Activated naive CD8-positive, alpha-beta T cell treated with anti-CD3 and anti-CD28 coated beads, Interleukin-2, amount 50 U/mL, for 24 hours (primary cell): ENCODE measurements at regions not wholly inside any gene's neighbourhood (a gene's known extent, or its start where the extent isn't known, plus 50 kb on each side); places are given as distances from the start of the nearest gene placed in this dataset.

ENCODE experiments used
- ATAC-seq: fragments of 150-1000 bp; cut with Tn5 transposase; one replicate; pipeline ENCODE4 v1.10.0; 2021
- DNase-seq: peaks from one replicate; pipeline ENCODE4 v3.0.0; 2021
- H3K27ac Mint-ChIP-seq: one replicate; pipeline ENCODE4 v1.8.0; 2021; ENCODE audit warnings: mild to moderate bottlenecking, mixed read lengths
- H3K27me3 Mint-ChIP-seq: one replicate; pipeline ENCODE4 v1.8.0; 2021; ENCODE audit warnings: mixed read lengths
- H3K36me3 Mint-ChIP-seq: one replicate; pipeline ENCODE4 v1.8.0; 2021; ENCODE audit warnings: low read depth, mixed read lengths
- H3K4me1 Mint-ChIP-seq: one replicate; pipeline ENCODE4 v1.8.0; 2021; ENCODE audit warnings: mixed read lengths
- H3K4me3 Mint-ChIP-seq: one replicate; pipeline ENCODE4 v1.8.0; 2021; ENCODE audit warnings: mild to moderate bottlenecking, moderate library complexity, mixed read lengths
- H3K9me3 Mint-ChIP-seq: one replicate; pipeline ENCODE4 v1.8.0; 2021; ENCODE audit warnings: mixed read lengths

DNA sequence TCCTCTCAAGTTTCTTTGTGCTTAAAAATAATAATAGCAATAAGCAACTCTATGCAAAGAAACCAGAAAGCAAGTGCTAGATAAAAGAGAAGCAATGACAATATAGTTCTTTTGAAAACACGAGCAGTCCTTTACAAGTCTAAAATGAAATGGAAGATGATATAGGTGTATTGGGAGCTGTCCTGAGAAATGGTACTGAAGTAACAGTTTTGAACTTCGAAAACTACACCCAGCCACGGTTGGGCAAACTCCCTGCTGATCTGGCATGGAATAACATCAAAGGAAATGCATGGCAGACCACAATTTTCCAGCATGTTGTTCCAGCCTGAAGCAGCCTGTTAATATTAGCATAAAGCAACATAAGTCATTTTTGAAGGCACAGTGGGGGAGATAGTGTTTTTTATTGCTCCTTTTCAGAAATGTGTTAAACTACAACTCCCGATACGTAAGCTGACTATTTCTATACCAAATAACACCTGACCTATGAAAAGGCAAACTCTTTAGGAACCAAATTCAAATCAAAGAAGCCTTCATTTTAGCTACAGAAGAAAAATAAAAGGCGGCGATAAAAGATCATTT is 596.1 kb upstream of the KLHL29 start:
- Mint-ChIP-seq H3K36me3 (no peaks in the 10 kb centered on the region), H3K4me1 (no peaks in the 10 kb centered on the region), H3K4me3 (no peak overlapping the region), H3K27ac (no peak overlapping the region), H3K9me3 (peaks cover 4% of the 10 kb centered on the region), H3K27me3 (no peaks in the 10 kb centered on the region)
- ATAC-seq = no peak
- DNase-seq = no peak

DNA sequence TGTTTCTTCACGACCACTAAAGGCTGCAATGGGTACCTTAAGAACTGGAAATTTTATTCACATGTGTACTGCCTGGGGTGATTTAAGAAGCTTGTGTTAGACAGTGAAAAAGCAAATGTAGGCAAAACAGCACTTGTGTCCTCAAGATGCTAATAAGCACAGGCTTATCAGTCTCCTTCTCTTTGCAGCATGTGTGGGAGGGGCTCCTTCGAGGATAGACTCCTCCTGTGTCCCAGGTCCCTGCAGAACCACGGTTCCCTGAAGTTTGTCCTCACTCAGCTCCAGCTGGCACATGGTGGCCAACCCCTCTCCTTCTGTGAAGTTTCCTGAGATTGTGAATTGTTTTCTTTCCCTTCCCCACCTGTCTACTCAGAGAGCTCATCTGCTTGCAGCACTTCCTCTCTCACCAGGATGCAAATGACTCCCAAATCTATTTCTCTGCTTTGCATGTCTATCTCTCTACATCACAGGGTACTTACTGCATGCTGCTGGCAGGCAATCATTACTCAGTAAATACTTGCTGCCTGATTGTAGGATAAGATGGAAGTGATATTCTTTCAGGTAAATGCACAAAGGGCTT is 589.6 kb upstream of the KLHL29 start:
- Mint-ChIP-seq H3K9me3 (peaks cover 1% of the 10 kb centered on the region), H3K4me3 (no peak overlapping the region), H3K36me3 (no peaks in the 10 kb centered on the region), H3K4me1 (no peaks in the 10 kb centered on the region), H3K27me3 (no peaks in the 10 kb centered on the region), H3K27ac (no peak overlapping the region)
- ATAC-seq = no peak
- DNase-seq = no peak

DNA sequence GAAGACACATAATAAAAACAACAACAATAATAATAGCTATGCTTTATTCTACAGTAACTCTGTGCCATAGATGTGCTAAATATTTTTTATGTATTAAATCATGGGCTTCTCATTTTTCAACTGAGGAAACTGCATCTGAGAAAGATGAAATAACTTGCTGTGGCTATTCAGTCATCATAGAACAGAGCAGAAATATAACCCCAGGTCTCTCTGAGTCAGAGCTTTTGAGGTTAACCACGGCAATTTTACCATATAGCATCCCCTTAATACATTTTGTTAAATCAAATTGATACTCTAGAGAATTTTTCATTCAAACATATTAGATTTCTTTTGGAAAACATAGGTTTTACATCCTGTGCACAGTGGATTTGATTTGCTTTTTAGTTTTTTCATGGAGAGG is 586.6 kb upstream of the KLHL29 start:
- H3K4me1 Mint-ChIP-seq = no peaks in the 10 kb centered on the region
- H3K4me3 Mint-ChIP-seq = no peak overlapping the region
- DNase-seq = no peak
- no peak overlapping the region for H3K27ac Mint-ChIP-seq
- no peaks in the 10 kb centered on the region for H3K27me3 Mint-ChIP-seq
- ATAC-seq = no peak
- no peaks in the 10 kb centered on the region for H3K36me3 Mint-ChIP-seq
- peaks cover under 1% of the 10 kb centered on the region for H3K9me3 Mint-ChIP-seq

DNA sequence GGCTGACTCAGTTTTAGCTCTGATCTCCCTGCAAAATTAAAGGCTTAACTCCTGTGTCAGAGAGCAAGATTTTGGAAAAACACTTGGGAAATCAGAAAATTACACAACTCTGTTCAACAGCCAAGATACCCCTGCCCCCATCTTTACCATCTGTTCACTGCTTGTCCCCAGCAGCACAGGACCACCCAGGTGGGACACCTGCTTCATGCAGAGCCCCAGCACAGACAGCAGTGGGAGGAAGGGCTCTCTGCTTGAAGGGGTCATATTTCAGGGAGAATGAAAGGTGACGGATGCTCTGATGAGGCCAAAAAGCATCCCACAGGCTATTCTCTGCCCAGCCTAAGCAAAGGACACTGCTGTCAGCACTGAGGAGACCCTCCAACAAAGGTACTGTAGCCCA is 584.6 kb upstream of the KLHL29 start:
- DNase-seq (no peak), ATAC-seq (no peak)
- peaks cover 13% of the 10 kb centered on the region for H3K9me3 Mint-ChIP-seq
- H3K4me1 Mint-ChIP-seq = no peaks in the 10 kb centered on the region
- H3K4me3 Mint-ChIP-seq = no peak overlapping the region
- H3K36me3 Mint-ChIP-seq = no peaks in the 10 kb centered on the region
- H3K27me3 Mint-ChIP-seq = no peaks in the 10 kb centered on the region
- no peak overlapping the region for H3K27ac Mint-ChIP-seq

DNA sequence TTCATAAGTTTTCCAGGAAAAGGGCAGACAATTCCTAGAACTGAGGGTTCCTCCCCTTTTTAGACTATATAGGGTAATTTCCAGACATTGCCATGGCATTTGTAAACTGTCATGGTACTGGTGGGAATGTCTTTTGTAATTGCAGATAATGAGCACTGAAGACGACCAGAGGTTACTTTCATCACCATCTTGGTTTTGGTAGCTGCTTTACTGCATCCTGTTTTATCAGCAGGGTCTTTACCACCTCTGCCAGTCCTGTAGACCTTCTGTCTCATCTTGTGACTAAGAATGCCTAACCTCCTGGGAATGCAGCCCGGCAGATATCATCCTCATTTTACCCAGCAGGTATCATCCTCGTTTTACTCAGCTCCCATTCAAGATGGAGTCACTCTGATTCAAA is 583.9 kb upstream of the KLHL29 start:
- no peaks in the 10 kb centered on the region for H3K4me1 Mint-ChIP-seq
- ATAC-seq = no peak

DNA sequence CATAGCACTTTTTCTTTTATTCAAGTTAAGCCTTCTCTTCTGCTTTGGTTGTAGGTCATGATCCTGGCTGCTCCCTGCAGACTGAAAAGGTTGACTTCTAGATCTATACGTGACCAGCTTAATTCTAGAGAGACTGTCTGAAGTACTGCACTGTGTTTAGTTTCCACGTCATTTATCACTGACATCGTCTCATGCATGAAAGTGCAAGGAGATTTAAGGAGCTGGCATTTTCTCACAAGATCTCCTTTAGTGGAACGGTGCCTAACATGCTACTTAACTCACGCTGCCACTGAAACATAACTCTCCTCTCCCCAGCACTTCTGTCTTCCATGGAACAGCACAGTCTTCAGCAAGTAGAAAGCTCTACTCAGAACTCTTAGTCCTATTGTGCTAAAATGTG is 583.0 kb upstream of the KLHL29 start:
- Mint-ChIP-seq H3K27me3 (no peaks in the 10 kb centered on the region), H3K4me3 (no peak overlapping the region), H3K36me3 (no peaks in the 10 kb centered on the region), H3K9me3 (peaks cover 23% of the 10 kb centered on the region), H3K4me1 (no peaks in the 10 kb centered on the region), H3K27ac (no peak overlapping the region)
- DNase-seq = no peak
- ATAC-seq = no peak

More for the DNA sequence above, 583.9 kb upstream of the KLHL29 start:
- Mint-ChIP-seq H3K27me3 (no peaks in the 10 kb centered on the region), H3K27ac (no peak overlapping the region), H3K9me3 (peaks cover 16% of the 10 kb centered on the region), H3K4me3 (no peak overlapping the region), H3K36me3 (no peaks in the 10 kb centered on the region)
- no peak for DNase-seq

DNA sequence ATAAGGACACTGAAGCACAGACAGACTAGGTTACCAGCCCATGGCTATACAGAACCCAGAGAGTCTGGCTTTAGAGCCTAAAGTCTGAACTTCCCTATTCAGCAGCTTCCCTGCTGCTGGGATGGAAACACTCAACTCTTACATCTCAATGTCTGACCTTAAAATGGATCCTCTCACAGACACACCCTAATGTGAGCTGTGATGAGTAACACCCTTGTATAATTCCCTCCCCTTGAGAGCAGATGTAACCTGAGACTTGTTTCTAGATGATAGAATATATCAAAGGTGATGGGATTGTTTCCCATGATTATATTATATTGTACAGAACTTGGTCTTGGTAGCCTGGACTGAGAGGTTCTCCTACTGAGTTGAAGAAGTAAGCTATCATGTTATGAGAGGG is 577.1 kb upstream of the KLHL29 start:
- Mint-ChIP-seq H3K4me3 (no peak overlapping the region), H3K27me3 (no peaks in the 10 kb centered on the region), H3K9me3 (peaks cover 28% of the 10 kb centered on the region), H3K27ac (no peak overlapping the region), H3K36me3 (no peaks in the 10 kb centered on the region), H3K4me1 (no peaks in the 10 kb centered on the region)
- DNase-seq (no peak), ATAC-seq (no peak)

DNA sequence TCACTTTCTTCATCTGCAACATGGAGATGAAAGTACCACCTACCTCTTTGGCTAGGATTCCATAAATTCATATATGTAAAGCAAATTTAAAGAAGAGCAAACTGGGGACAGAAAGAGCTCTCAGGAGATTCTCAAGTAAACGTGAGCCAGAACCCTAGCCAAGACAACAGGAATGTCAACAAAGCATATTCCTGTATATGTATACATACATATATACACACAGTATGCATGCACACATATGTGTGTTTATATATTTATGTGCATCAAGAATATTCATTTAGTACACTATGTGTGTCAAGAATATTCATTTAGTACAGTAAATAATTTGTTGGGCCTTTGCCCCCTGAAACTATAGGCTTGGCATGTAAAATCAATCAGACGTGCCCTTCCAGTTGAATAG is 574.4 kb upstream of the KLHL29 start:
- ATAC-seq = no peak
- no peak overlapping the region for H3K27ac Mint-ChIP-seq
- H3K4me1 Mint-ChIP-seq = no peaks in the 10 kb centered on the region
- H3K4me3 Mint-ChIP-seq = no peak overlapping the region
- H3K36me3 Mint-ChIP-seq = no peaks in the 10 kb centered on the region
- H3K27me3 Mint-ChIP-seq = no peaks in the 10 kb centered on the region
- no peak for DNase-seq
- peaks cover 13% of the 10 kb centered on the region for H3K9me3 Mint-ChIP-seq

DNA sequence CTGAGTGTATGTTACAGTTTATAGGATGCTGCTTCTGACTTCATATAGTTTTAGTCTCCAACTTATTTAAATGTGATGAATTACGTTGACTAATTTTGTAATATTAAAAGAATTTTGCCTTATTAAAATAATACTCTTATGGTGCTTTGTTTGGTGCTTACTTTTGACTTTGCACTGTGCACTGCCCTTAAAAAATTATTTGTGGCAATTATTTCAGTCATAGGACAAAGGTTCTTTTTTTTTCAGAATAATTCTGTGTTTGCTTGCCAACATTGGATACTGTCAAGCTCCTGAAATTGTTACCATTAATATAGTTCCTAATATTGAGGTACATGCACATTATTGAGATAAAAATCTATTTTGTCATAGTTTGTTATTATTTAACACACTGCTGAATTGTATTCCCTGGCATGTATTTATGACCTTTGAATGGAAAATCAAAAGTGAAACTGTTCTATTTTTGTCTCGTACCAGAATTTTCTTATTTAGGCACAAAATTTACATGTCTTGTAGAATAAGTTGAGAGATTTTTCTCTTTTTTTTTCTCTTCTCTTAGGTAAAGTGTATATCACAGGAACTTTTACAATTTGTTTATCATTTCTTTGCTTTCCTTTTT is 572.8 kb upstream of the KLHL29 start:
- DNase-seq (no peak), ATAC-seq (no peak)
- Mint-ChIP-seq H3K9me3 (peaks cover 5% of the 10 kb centered on the region), H3K36me3 (no peaks in the 10 kb centered on the region), H3K4me1 (no peaks in the 10 kb centered on the region), H3K27me3 (no peaks in the 10 kb centered on the region), H3K27ac (no peak overlapping the region), H3K4me3 (no peak overlapping the region)

DNA sequence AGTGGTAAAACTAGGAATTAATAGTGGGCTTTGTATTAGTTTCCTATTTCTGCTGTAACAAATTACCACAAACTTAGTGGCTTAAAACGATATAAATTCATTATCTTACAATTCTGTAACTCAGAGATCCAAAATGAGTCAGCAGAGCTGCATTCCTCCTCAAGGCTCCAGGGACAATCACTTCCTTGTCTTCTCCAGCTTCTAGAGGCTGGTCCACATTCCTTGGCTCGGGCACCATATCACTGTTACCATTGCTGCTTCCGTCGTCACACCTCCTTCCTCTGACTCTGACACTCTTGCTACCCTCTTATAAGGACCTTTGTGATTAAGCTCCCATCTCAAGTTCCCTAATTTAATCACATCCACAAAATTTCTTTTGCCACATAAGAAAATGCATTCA is 567.8 kb upstream of the KLHL29 start:
- no peaks in the 10 kb centered on the region for H3K9me3 Mint-ChIP-seq
- no peaks in the 10 kb centered on the region for H3K36me3 Mint-ChIP-seq
- ATAC-seq (no peak), DNase-seq (no peak)
- H3K4me3 Mint-ChIP-seq = no peak overlapping the region
- no peaks in the 10 kb centered on the region for H3K27me3 Mint-ChIP-seq
- no peak overlapping the region for H3K27ac Mint-ChIP-seq
- H3K4me1 Mint-ChIP-seq = no peaks in the 10 kb centered on the region

DNA sequence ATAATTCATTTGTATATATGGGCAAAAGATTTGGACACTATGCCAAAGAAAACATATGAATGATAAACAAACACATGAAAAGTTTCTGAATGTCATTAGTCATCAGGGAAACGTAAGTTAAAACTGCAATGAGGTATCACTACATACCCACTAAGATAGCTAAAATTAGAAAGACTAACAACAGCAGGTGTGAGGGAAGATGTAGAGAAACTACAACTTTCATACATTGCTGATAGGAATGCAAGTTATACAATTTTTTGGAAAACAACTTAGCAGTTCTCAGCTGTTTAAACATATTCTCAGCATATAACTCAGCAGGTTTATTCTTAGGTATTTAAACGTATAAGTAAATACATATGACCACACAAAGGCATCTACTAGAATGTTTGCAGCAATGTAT is 563.5 kb upstream of the KLHL29 start:
- DNase-seq = no peak
- no peaks in the 10 kb centered on the region for H3K4me1 Mint-ChIP-seq
- H3K27ac Mint-ChIP-seq = no peak overlapping the region
- no peak for ATAC-seq
- no peaks in the 10 kb centered on the region for H3K9me3 Mint-ChIP-seq
- H3K36me3 Mint-ChIP-seq = no peaks in the 10 kb centered on the region
- H3K27me3 Mint-ChIP-seq = no peaks in the 10 kb centered on the region
- H3K4me3 Mint-ChIP-seq = no peak overlapping the region

DNA sequence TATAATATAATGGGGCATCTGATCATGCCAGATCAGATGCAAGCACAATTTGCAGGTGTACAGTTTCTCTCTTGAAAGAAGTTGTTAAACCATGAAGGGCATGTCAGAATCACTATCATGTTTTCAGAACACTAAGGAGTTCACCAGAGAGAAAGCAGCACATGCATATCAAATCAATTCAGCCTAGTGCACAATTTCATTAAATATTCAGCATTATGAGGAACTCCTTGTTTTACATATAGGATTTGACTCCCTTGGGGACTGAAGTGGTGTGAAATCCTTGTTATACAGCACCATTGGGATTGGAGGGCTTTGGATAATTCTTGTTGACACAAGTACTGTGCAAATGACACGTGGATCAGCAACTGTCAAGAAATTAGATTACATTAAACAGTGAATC is 562.1 kb upstream of the KLHL29 start:
- Mint-ChIP-seq H3K4me1 (no peaks in the 10 kb centered on the region), H3K4me3 (no peak overlapping the region), H3K27ac (no peak overlapping the region), H3K27me3 (no peaks in the 10 kb centered on the region), H3K36me3 (no peaks in the 10 kb centered on the region), H3K9me3 (no peaks in the 10 kb centered on the region)
- ATAC-seq = no peak
- no peak for DNase-seq

DNA sequence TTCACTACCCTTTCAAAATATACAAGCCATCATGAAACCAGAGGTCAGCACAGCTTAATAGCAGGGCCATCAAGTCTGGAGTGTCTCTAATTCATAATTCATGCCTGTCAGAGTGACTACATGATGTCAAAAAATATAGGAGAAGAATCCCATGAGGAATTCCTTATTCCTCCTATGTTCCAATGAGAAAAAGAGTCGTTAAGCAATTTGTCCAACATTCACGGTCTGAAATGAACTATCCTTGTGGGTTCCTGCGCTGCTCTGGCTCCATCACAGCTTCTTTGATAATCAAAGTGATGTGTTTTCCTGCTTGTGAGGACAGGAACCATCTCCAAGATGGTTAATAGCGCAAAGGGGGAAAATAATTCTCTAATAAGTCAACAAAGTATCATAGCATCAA is 560.4 kb upstream of the KLHL29 start:
- Mint-ChIP-seq H3K4me3 (no peak overlapping the region), H3K9me3 (peaks cover 4% of the 10 kb centered on the region), H3K4me1 (no peaks in the 10 kb centered on the region), H3K36me3 (no peaks in the 10 kb centered on the region), H3K27me3 (no peaks in the 10 kb centered on the region), H3K27ac (no peak overlapping the region)
- DNase-seq (no peak), ATAC-seq (no peak)

DNA sequence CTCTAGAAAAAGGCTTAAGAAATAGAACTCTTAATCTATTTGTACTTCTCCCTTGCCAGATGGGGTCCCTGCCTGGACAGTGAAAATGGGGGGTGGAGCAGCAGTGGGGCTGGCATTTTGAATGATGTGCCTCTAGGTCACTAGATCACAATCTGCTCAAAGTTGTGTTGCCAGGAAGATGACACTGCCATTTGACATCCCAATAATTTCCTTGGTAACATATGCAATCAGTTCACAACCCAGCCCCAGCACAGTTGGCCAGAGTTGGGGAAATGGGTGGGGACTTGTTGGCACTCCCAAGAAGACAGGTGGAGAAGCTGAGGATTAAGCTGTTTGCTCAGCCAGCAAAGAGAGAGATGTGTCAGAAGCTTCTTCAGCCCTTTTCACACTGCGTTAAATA is 558.3 kb upstream of the KLHL29 start:
- DNase-seq (no peak), ATAC-seq (no peak)
- H3K27me3 Mint-ChIP-seq = no peaks in the 10 kb centered on the region
- H3K9me3 Mint-ChIP-seq = peaks cover 9% of the 10 kb centered on the region
- H3K27ac Mint-ChIP-seq = no peak overlapping the region
- no peaks in the 10 kb centered on the region for H3K36me3 Mint-ChIP-seq
- H3K4me3 Mint-ChIP-seq = no peak overlapping the region
- no peaks in the 10 kb centered on the region for H3K4me1 Mint-ChIP-seq

DNA sequence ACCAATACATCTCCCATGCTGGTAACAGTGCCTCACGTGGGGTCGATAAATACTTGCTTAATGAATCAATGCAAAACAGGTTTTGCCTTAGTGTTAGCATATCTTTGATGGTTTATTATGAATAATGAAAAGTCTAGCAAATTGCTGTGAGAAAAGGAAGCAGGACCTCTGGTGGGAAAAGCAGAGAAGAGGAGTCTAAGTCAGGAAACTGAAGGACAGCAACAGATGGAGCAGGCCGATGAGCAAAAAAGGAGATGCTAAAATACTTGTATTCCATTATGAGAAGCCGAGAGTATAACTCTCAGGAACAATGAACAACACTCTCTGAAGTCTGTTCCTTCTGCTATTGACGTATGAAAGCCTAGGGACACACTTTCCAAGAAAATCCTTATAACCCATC is 555.2 kb upstream of the KLHL29 start:
- Mint-ChIP-seq H3K36me3 (no peaks in the 10 kb centered on the region), H3K4me1 (no peaks in the 10 kb centered on the region), H3K9me3 (peaks cover 14% of the 10 kb centered on the region), H3K27me3 (no peaks in the 10 kb centered on the region), H3K27ac (no peak overlapping the region), H3K4me3 (no peak overlapping the region)
- ATAC-seq (no peak), DNase-seq (no peak)

DNA sequence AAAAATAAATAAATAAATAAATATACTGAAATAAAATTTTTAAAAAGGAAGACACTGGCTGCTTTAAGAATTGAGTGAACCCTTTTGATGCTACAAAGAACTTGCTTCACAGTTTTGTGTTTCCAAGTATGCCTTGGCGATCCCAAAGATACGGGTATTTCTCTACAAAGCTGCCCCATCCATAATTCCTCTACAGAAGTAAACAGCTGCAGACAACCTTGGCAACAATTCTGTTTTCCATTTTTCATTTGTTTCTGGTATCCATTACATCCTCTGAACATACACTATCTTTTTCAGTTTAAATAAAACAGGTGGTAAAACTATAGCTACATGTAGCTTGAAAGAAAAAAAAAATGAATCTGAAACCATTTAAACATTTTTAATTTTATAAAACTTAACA is 552.8 kb upstream of the KLHL29 start:
- Mint-ChIP-seq H3K27me3 (no peaks in the 10 kb centered on the region), H3K4me1 (no peaks in the 10 kb centered on the region), H3K36me3 (no peaks in the 10 kb centered on the region), H3K9me3 (peaks cover 17% of the 10 kb centered on the region), H3K27ac (no peak overlapping the region), H3K4me3 (no peak overlapping the region)
- ATAC-seq (no peak), DNase-seq (no peak)
